Brain microvascular endothelial cell (primary cell): ENCODE measurements at regions not wholly inside any gene's neighbourhood (a gene's known extent, or its start where the extent isn't known, plus 50 kb on each side); places are given as distances from the start of the nearest gene placed in this dataset.

Source experiments
- DNase-seq: peaks from one replicate; pipeline ENCODE4 v3.0.0-alpha.2; 2020
- H3K27ac ChIP-seq: fragments of 250-450 bp; sonication (Bioruptor Pico); 2 replicates; pipeline ENCODE4 v1.5.1; 2020; ENCODE audit warnings: mild to moderate bottlenecking, moderate library complexity
- H3K27me3 ChIP-seq: fragments of 250-450 bp; sonication (Bioruptor Pico); replicated peaks from 2 replicates; pipeline ENCODE4 v1.5.1; 2020; ENCODE audit warnings: mild to moderate bottlenecking
- H3K36me3 ChIP-seq: fragments of 250-450 bp; sonication (Bioruptor Pico); replicated peaks from 2 replicates; pipeline ENCODE4 v1.5.1; 2020; ENCODE audit warnings: mild to moderate bottlenecking
- H3K4me3 ChIP-seq: 2 replicates; pipeline ENCODE4 v1.5.1; 2011; ENCODE audit warnings: low read depth, mild to moderate bottlenecking, control low read depth, low read length, moderate library complexity
- CTCF ChIP-seq: IDR thresholded peaks from 2 replicates; pipeline ENCODE4 v1.5.1; 2011; ENCODE audit warnings: low read depth, mild to moderate bottlenecking, moderate library complexity, low read length, control low read depth, inconsistent platforms; ENCODE audit errors: missing control alignments
- in situ Hi-C: cut with HindIII; loops from 2 replicates; pipeline ENCODE4 v1.10.0; 2017; ENCODE audit warnings: low sequenced_read_pairs, low pct_ligation_motif_present

GRCh38 chr9:81202292-81202691 lies 487.1 kb downstream of the TLE1 start:
- Histone ChIP-seq H3K4me3 (no peak overlapping the region), H3K36me3 (no peaks in the 10 kb centered on the region), H3K27ac (no peak overlapping the region), H3K27me3 (no peaks in the 10 kb centered on the region)
- no peak for DNase-seq
- in situ Hi-C loops: no loop called here
- TF ChIP-seq CTCF: no peak

GRCh38 chr9:81195206-81195605 lies 494.1 kb downstream of the TLE1 start:
- in situ Hi-C loops: no loop called here
- DNase-seq: no peak
- H3K27ac ChIP-seq: no peak overlapping the region
- H3K36me3 ChIP-seq: no peaks in the 10 kb centered on the region
- no peak overlapping the region for H3K4me3 ChIP-seq
- TF ChIP-seq CTCF: no peak
- no peaks in the 10 kb centered on the region for H3K27me3 ChIP-seq

GRCh38 chr9:81193362-81194339 lies 495.7 kb downstream of the TLE1 start:
- no peak for TF ChIP-seq CTCF
- H3K27ac ChIP-seq: no peak overlapping the region
- no peak for DNase-seq
- no peaks in the 10 kb centered on the region for H3K36me3 ChIP-seq
- no peaks in the 10 kb centered on the region for H3K27me3 ChIP-seq
- in situ Hi-C loops: no loop called here
- no peak overlapping the region for H3K4me3 ChIP-seq

- Histone ChIP-seq H3K27me3 (no peaks in the 10 kb centered on the region), H3K27ac (no peak overlapping the region), H3K4me3 (no peak overlapping the region), H3K36me3 (no peaks in the 10 kb centered on the region)
- no peak for DNase-seq
- in situ Hi-C loops: no loop called here
- TF ChIP-seq CTCF: no peak
Measured at GRCh38 chr9:81191222-81191621, 498.1 kb downstream of the TLE1 start.

- H3K36me3 ChIP-seq: no peaks in the 10 kb centered on the region
- in situ Hi-C loops: no loop called here
- DNase-seq: no peak
- no peak overlapping the region for H3K27ac ChIP-seq
- no peak for TF ChIP-seq CTCF
- H3K4me3 ChIP-seq: no peak overlapping the region
- no peaks in the 10 kb centered on the region for H3K27me3 ChIP-seq
Measured at GRCh38 chr9:81190659-81191058, 498.7 kb downstream of the TLE1 start.
